ENCODE measurements at regions not wholly inside any gene's neighbourhood (a gene's known extent, or its start where the extent isn't known, plus 50 kb on each side); places are given as distances from the start of the nearest gene placed in this dataset.

GRCh38 chr2:17208511-17208910, 309.7 kb downstream of the RAD51AP2 start:
- no peak for TF ChIP-seq CTCF (conservative IDR thresholded peaks at IDR 0.05; ENCODE audit: low read depth in 2 of 2)
- no peak for TF ChIP-seq POLR2AphosphoS5 (IDR thresholded peaks at IDR 0.05; ENCODE audit: low read depth)
- TF ChIP-seq, protein P1, sequence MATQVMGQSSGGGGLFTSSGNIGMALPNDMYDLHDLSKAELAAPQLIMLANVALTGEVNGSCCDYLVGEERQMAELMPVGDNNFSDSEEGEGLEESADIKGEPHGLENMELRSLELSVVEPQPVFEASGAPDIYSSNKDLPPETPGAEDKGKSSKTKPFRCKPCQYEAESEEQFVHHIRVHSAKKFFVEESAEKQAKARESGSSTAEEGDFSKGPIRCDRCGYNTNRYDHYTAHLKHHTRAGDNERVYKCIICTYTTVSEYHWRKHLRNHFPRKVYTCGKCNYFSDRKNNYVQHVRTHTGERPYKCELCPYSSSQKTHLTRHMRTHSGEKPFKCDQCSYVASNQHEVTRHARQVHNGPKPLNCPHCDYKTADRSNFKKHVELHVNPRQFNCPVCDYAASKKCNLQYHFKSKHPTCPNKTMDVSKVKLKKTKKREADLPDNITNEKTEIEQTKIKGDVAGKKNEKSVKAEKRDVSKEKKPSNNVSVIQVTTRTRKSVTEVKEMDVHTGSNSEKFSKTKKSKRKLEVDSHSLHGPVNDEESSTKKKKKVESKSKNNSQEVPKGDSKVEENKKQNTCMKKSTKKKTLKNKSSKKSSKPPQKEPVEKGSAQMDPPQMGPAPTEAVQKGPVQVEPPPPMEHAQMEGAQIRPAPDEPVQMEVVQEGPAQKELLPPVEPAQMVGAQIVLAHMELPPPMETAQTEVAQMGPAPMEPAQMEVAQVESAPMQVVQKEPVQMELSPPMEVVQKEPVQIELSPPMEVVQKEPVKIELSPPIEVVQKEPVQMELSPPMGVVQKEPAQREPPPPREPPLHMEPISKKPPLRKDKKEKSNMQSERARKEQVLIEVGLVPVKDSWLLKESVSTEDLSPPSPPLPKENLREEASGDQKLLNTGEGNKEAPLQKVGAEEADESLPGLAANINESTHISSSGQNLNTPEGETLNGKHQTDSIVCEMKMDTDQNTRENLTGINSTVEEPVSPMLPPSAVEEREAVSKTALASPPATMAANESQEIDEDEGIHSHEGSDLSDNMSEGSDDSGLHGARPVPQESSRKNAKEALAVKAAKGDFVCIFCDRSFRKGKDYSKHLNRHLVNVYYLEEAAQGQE (IDR thresholded peaks at IDR 0.05; ENCODE audit: unreplicated experiment), result no peak
- no peak for TF ChIP-seq NANOG (IDR thresholded peaks at IDR 0.05; ENCODE audit: borderline replicate concordance)
- no peak for TF ChIP-seq JUNB (IDR thresholded peaks at IDR 0.05; ENCODE audit: unreplicated experiment)
- no peak for TF ChIP-seq EZH2phosphoT487 (IDR thresholded peaks at IDR 0.05; ENCODE audit: unreplicated experiment)
- TF ChIP-seq ETS1 (IDR thresholded peaks at IDR 0.05), result no peak
- no peak for TF ChIP-seq EZH2 (IDR thresholded peaks at IDR 0.05; ENCODE audit: low read depth, unreplicated experiment)

All from GM23338 (cell line).